ENCODE measurements at regions not wholly inside any gene's neighbourhood (a gene's known extent, or its start where the extent isn't known, plus 50 kb on each side); places are given as distances from the start of the nearest gene placed in this dataset.

- no peak for DNase-seq
These were observed 140.8 kb upstream of the RBMS1 start for GRCh38 chr2:160634436-160634835.

- DNase-seq: no peak
These were observed 141.9 kb upstream of the RBMS1 start for GRCh38 chr2:160635488-160635887.

- DNase-seq: no peak
These were observed 145.9 kb upstream of the RBMS1 start for GRCh38 chr2:160639472-160639871.

- no peak for DNase-seq
These were observed 153.3 kb upstream of the RBMS1 start for GRCh38 chr2:160646684-160647444.

- DNase-seq: no peak
These were observed 154.5 kb upstream of the RBMS1 start for GRCh38 chr2:160647967-160648685.

GRCh38 chr2:160649698-160650097 is 156.1 kb upstream of the RBMS1 start:
- DNase-seq: no peak

GRCh38 chr2:160650196-160651118 is 156.8 kb upstream of the RBMS1 start:
- no peak for DNase-seq

- DNase-seq: no peak
These were observed 158.0 kb upstream of the RBMS1 start for GRCh38 chr2:160651416-160652200.

- DNase-seq: no peak
These were observed 158.6 kb upstream of the RBMS1 start for GRCh38 chr2:160652236-160652635.

GRCh38 chr2:160657196-160657595 is 163.6 kb upstream of the RBMS1 start:
- DNase-seq: no peak

- DNase-seq: no peak
These were observed 165.2 kb upstream of the RBMS1 start for GRCh38 chr2:160658851-160659250.

GRCh38 chr2:160660741-160661140 is 167.1 kb upstream of the RBMS1 start:
- DNase-seq: no peak

GRCh38 chr2:160664603-160665140 is 171.1 kb upstream of the RBMS1 start:
- no peak for DNase-seq

GRCh38 chr2:160666154-160667060 is 172.8 kb upstream of the RBMS1 start:
- peak; percentile 64 to 92 for DNase-seq

- no peak for DNase-seq
These were observed 174.2 kb upstream of the RBMS1 start for GRCh38 chr2:160667811-160668210.

GRCh38 chr2:160670618-160671017 is 177.0 kb upstream of the RBMS1 start:
- DNase-seq: no peak

- no peak for DNase-seq
These were observed 178.6 kb upstream of the RBMS1 start for GRCh38 chr2:160672211-160672610.

GRCh38 chr2:160674146-160674750 is 180.6 kb upstream of the RBMS1 start:
- no peak for DNase-seq

- DNase-seq: no peak
These were observed 186.1 kb upstream of the RBMS1 start for GRCh38 chr2:160679686-160680085.

- no peak for DNase-seq
These were observed 186.7 kb upstream of the RBMS1 start for GRCh38 chr2:160680294-160680693.

- no peak for DNase-seq
These were observed 187.4 kb upstream of the RBMS1 start for GRCh38 chr2:160680974-160681373.
